ENCODE measurements at regions not wholly inside any gene's neighbourhood (a gene's known extent, or its start where the extent isn't known, plus 50 kb on each side); places are given as distances from the start of the nearest gene placed in this dataset.

- Histone ChIP-seq H3K27ac (replicated peaks) (no peak overlapping the region), H3K27me3 (ENCODE audit: insufficient read depth, poor library complexity, severe bottlenecking) (no peaks in the 10 kb centered on the region)
- TF ChIP-seq POLR2AphosphoS5 (IDR thresholded peaks at IDR 0.05; ENCODE audit: low read depth) (no peak), GABPA (IDR thresholded peaks at IDR 0.05; ENCODE audit: low read depth) (no peak), SPI1 (IDR thresholded peaks at IDR 0.05; ENCODE audit: borderline replicate concordance, low read depth) (no peak), REST (IDR thresholded peaks at IDR 0.05; ENCODE audit: insufficient replicate concordance, low read depth) (no peak), CTCF (IDR thresholded peaks at IDR 0.05; ENCODE audit: insufficient read depth, low read length) (no peak)
Measured at GRCh38 chr2:226658555-226658954, 141.1 kb downstream of the IRS1 start.

GRCh38 chr2:226657340-226658053, 142.1 kb downstream of the IRS1 start:
- TF ChIP-seq REST (IDR thresholded peaks at IDR 0.05; ENCODE audit: insufficient replicate concordance, low read depth) (no peak), SPI1 (IDR thresholded peaks at IDR 0.05; ENCODE audit: borderline replicate concordance, low read depth) (no peak), GABPA (IDR thresholded peaks at IDR 0.05; ENCODE audit: low read depth) (no peak), CTCF (IDR thresholded peaks at IDR 0.05; ENCODE audit: insufficient read depth, low read length) (no peak), POLR2AphosphoS5 (IDR thresholded peaks at IDR 0.05; ENCODE audit: low read depth) (no peak)

More at GRCh38 chr2:226658555-226658954, 141.1 kb downstream of the IRS1 start:
- H3K4me3 ChIP-seq (replicated peaks; ENCODE audit: insufficient read depth, low read length): no peak overlapping the region
- DNase-seq (ENCODE audit: low read depth in 1 of 2, low spot score in 1 of 2): no peak

GRCh38 chr2:226656367-226656766, 143.3 kb downstream of the IRS1 start:
- Histone ChIP-seq H3K27me3 (ENCODE audit: insufficient read depth, poor library complexity, severe bottlenecking) (no peaks in the 10 kb centered on the region), H3K27ac (replicated peaks) (no peak overlapping the region), H3K4me3 (replicated peaks; ENCODE audit: insufficient read depth, low read length) (no peak overlapping the region)
- DNase-seq (ENCODE audit: low read depth in 1 of 2, low spot score in 1 of 2): no peak
- TF ChIP-seq POLR2AphosphoS5 (IDR thresholded peaks at IDR 0.05; ENCODE audit: low read depth): no peak
- TF ChIP-seq SPI1 (IDR thresholded peaks at IDR 0.05; ENCODE audit: borderline replicate concordance, low read depth): no peak
- TF ChIP-seq CTCF (IDR thresholded peaks at IDR 0.05; ENCODE audit: insufficient read depth, low read length): no peak
- no peak for TF ChIP-seq REST (IDR thresholded peaks at IDR 0.05; ENCODE audit: insufficient replicate concordance, low read depth)
- TF ChIP-seq GABPA (IDR thresholded peaks at IDR 0.05; ENCODE audit: low read depth): no peak

More at GRCh38 chr2:226657340-226658053, 142.1 kb downstream of the IRS1 start:
- Histone ChIP-seq H3K4me3 (replicated peaks; ENCODE audit: insufficient read depth, low read length) (no peak overlapping the region), H3K27me3 (ENCODE audit: insufficient read depth, poor library complexity, severe bottlenecking) (no peaks in the 10 kb centered on the region), H3K27ac (replicated peaks) (no peak overlapping the region)
- DNase-seq (ENCODE audit: low read depth in 1 of 2, low spot score in 1 of 2): no peak
